Neural progenitor cell (in vitro differentiated cells): ENCODE measurements at regions not wholly inside any gene's neighbourhood (a gene's known extent, or its start where the extent isn't known, plus 50 kb on each side); places are given as distances from the start of the nearest gene placed in this dataset.

Experiments
- EZH2 ChIP-seq: fragments of 200-600 bp; sonication (generic); IDR thresholded peaks from 2 replicates; pipeline ENCODE4 v1.6.1; 2017; ENCODE audit warnings: antibody characterized with exemption, mild to moderate bottlenecking, moderate library complexity
- TF ChIP-seq, protein P1 (sequence below): fragments of 200-600 bp; sonication (generic); IDR thresholded peaks from 2 replicates; pipeline ENCODE4 v1.5.1; 2017; ENCODE audit warnings: antibody characterized with exemption, mild to moderate bottlenecking

DNA sequence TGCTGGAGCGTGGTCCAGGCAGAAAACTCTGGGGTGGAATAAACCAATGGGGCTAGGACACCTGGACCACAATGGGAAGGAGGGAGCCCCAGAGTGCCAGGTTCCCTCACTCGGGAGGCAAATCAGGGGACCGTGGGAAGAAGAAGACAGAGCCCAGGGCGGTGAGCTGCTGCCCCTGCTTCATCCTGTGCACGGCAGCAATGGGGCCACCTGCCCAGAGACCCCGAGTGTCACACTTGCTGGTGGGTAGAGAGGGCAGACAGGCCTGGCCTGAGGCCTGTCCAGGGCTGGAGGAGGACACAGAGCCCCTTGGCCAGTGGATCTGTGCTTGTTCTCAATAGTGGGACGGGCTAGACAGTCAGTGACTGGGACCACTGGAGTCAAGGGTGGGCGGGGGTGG, 58.2 kb downstream of the DIO3 start:
- TF ChIP-seq, protein P1, sequence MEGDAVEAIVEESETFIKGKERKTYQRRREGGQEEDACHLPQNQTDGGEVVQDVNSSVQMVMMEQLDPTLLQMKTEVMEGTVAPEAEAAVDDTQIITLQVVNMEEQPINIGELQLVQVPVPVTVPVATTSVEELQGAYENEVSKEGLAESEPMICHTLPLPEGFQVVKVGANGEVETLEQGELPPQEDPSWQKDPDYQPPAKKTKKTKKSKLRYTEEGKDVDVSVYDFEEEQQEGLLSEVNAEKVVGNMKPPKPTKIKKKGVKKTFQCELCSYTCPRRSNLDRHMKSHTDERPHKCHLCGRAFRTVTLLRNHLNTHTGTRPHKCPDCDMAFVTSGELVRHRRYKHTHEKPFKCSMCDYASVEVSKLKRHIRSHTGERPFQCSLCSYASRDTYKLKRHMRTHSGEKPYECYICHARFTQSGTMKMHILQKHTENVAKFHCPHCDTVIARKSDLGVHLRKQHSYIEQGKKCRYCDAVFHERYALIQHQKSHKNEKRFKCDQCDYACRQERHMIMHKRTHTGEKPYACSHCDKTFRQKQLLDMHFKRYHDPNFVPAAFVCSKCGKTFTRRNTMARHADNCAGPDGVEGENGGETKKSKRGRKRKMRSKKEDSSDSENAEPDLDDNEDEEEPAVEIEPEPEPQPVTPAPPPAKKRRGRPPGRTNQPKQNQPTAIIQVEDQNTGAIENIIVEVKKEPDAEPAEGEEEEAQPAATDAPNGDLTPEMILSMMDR = no peak
- no peak for TF ChIP-seq EZH2
